ENCODE measurements at regions not wholly inside any gene's neighbourhood (a gene's known extent, or its start where the extent isn't known, plus 50 kb on each side); places are given as distances from the start of the nearest gene placed in this dataset.

DNA sequence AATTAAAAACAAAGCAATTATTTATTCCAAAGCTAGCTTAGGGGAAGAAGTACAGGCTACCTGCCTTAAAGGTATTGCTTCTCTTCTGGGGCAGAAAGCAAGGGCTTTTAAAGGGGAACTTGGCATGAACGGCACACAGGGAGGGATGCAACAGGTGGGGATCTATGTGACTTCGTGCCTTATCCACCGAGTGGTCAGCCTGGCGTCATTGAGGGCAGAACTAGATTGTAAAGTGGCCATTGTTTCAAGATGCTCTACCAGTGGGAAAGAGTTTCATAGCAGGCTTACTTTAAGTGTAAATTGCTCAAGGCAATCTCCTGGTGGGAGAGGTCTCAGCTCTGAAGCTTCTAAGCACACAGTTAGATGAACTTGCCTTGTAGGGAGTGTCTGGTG, 360.4 kb downstream of the ATP23 start:
- TF ChIP-seq POLR2AphosphoS5 (IDR thresholded peaks at IDR 0.05; ENCODE audit: low read depth, low read length): no peak
- TF ChIP-seq, protein P1, sequence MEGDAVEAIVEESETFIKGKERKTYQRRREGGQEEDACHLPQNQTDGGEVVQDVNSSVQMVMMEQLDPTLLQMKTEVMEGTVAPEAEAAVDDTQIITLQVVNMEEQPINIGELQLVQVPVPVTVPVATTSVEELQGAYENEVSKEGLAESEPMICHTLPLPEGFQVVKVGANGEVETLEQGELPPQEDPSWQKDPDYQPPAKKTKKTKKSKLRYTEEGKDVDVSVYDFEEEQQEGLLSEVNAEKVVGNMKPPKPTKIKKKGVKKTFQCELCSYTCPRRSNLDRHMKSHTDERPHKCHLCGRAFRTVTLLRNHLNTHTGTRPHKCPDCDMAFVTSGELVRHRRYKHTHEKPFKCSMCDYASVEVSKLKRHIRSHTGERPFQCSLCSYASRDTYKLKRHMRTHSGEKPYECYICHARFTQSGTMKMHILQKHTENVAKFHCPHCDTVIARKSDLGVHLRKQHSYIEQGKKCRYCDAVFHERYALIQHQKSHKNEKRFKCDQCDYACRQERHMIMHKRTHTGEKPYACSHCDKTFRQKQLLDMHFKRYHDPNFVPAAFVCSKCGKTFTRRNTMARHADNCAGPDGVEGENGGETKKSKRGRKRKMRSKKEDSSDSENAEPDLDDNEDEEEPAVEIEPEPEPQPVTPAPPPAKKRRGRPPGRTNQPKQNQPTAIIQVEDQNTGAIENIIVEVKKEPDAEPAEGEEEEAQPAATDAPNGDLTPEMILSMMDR (IDR thresholded peaks at IDR 0.05 in 2 of 3, conservative IDR thresholded peaks at IDR 0.05 in 1 of 3; ENCODE audit: borderline replicate concordance in 1 of 3, insufficient read depth in 1 of 3, low read depth in 2 of 3, low read length in 2 of 3): no peak
- TF ChIP-seq, protein P2, sequence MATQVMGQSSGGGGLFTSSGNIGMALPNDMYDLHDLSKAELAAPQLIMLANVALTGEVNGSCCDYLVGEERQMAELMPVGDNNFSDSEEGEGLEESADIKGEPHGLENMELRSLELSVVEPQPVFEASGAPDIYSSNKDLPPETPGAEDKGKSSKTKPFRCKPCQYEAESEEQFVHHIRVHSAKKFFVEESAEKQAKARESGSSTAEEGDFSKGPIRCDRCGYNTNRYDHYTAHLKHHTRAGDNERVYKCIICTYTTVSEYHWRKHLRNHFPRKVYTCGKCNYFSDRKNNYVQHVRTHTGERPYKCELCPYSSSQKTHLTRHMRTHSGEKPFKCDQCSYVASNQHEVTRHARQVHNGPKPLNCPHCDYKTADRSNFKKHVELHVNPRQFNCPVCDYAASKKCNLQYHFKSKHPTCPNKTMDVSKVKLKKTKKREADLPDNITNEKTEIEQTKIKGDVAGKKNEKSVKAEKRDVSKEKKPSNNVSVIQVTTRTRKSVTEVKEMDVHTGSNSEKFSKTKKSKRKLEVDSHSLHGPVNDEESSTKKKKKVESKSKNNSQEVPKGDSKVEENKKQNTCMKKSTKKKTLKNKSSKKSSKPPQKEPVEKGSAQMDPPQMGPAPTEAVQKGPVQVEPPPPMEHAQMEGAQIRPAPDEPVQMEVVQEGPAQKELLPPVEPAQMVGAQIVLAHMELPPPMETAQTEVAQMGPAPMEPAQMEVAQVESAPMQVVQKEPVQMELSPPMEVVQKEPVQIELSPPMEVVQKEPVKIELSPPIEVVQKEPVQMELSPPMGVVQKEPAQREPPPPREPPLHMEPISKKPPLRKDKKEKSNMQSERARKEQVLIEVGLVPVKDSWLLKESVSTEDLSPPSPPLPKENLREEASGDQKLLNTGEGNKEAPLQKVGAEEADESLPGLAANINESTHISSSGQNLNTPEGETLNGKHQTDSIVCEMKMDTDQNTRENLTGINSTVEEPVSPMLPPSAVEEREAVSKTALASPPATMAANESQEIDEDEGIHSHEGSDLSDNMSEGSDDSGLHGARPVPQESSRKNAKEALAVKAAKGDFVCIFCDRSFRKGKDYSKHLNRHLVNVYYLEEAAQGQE (IDR thresholded peaks at IDR 0.05; ENCODE audit: low read depth): no peak
- no peak for TF ChIP-seq JUND (IDR thresholded peaks at IDR 0.05)
- TF ChIP-seq EZH2 (IDR thresholded peaks at IDR 0.05): no peak
- TF ChIP-seq YY1 (IDR thresholded peaks at IDR 0.05; ENCODE audit: extremely low read depth, insufficient replicate concordance, low read depth, low read length): no peak
- TF ChIP-seq POLR2A (IDR thresholded peaks at IDR 0.05; ENCODE audit: borderline replicate concordance, extremely low read depth, insufficient read depth, insufficient read length): no peak
- TF ChIP-seq RAD21 (IDR thresholded peaks at IDR 0.05; ENCODE audit: low read depth): no peak
- TF ChIP-seq TCF7L2 (IDR thresholded peaks at IDR 0.05; ENCODE audit: borderline replicate concordance, extremely low read depth, insufficient read depth, insufficient read length): no peak
- no peak for TF ChIP-seq EGR1 (IDR thresholded peaks at IDR 0.05; ENCODE audit: low read depth)
- TF ChIP-seq ZNF274 (IDR thresholded peaks at IDR 0.05; ENCODE audit: low read depth, low read length): no peak
- TF ChIP-seq CBX3 (IDR thresholded peaks at IDR 0.05; ENCODE audit: low read depth): no peak
